HG02840 (cell line): ENCODE measurements at regions not wholly inside any gene's neighbourhood (a gene's known extent, or its start where the extent isn't known, plus 50 kb on each side); places are given as distances from the start of the nearest gene placed in this dataset.

Experiments
- ATAC-seq: cut with Tn5 transposase; IDR thresholded peaks from one replicate; pipeline ENCODE4 v1.9.1; 2021; ENCODE audit warnings: mild to moderate bottlenecking, moderate library complexity, moderate number of reproducible peaks; ENCODE audit not compliant: unreplicated experiment, low FRiP score

DNA sequence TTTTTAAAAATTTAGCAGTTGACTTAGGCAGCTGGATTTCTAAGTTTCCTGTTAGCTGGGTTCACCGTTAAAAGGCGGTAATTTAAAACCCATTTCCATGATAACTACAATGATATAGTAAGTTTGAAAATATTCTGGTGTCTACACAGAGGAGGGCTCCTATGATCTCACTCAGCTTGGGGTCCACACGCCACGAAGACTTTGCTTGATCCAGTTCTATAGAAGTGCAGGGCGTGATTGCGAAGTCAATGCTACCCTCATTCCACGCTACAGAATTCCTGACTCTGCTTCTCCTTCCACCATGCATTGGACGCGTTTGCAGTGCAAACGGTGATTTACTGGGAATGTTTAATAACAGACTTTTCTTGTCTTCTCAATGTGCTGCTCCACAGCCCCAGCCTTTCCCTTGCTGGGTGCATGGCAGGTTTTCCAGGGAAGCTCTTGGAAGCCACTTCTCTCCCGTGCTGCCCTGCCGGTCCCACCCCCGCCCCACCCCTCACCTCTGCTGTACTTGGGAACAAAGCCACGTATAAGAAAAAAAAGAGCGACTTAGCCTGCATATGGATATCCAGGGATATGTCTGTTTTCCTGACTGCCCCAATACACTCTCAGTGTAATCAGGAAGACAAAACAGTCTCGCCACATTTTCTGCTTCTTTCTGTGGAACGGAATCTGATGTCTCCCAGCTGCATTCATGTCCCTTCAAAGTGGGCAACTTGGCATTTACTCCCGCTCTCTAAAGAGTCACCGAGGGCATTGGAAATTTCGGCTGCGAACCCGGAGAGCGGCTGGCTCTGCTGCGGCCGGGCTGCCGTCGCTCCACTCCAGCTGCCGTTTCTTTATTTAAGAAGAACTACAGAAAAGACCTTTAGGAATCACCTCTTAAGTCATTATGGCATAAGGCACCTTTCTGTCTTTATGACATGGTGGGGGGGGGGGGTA is 434.4 kb upstream of the MGMT start:
- ATAC-seq = no peak

DNA sequence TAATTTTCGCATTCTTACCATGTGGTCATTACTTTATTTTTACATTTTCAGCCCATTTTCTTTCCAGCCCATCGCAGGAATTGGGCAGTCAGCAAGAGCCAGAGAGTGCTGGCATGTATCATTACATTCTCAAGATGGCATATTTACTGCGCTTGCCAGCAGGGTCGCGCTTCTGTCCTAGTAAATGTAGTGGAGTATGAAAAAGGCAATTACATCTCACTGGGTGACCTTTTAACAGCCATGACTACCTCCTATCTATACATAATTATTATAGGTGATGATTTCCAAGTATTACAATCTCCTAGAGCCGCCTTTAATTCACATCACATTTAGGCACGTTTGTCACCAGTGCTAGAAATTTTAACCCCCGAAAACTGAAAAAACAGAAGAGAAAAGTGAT is 433.7 kb upstream of the MGMT start:
- no peak for ATAC-seq

GRCh38 chr10:129033790-129034272 is 433.2 kb upstream of the MGMT start:
- no peak for ATAC-seq

DNA sequence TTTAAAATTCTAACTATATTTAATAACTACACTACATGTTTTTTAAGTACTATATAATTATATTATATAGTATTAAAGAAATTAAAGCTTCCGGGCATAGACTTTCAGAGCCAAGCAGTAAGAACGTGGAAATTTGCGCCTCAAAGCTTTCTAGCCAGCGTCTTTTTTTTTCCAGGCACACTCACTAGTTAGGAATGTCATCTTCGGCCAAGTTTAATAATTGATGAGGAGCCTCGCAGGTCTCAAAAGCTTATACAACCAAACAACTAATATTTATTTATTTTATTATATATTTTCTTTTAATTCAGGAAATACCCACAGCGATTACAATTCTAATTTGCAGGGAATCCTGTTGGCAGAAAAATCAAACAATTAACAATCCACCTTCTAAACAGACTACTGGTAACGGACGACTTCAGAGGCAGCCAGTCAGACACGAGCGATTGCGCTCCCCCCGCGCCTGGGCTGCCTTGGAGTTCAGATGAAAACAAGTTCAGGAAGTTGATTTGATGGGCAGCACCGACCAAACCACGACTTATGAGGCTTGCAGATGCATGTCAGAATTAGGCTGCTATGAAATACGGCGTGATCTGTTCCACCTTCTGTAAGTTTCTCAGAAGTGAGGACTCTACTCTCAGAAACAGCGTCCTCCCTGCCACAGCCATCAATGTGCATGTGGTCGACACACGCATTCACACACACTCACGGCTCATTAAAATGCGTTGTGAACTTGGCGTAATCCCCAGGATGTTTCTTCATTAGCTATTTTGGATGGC is 431.8 kb upstream of the MGMT start:
- no peak for ATAC-seq

- no peak for ATAC-seq
Measured at GRCh38 chr10:129038522-129038921, 428.5 kb upstream of the MGMT start.

- no peak for ATAC-seq
Measured at GRCh38 chr10:129039406-129040370, 427.4 kb upstream of the MGMT start.

GRCh38 chr10:129040377-129040776 is 426.7 kb upstream of the MGMT start:
- ATAC-seq = no peak

DNA sequence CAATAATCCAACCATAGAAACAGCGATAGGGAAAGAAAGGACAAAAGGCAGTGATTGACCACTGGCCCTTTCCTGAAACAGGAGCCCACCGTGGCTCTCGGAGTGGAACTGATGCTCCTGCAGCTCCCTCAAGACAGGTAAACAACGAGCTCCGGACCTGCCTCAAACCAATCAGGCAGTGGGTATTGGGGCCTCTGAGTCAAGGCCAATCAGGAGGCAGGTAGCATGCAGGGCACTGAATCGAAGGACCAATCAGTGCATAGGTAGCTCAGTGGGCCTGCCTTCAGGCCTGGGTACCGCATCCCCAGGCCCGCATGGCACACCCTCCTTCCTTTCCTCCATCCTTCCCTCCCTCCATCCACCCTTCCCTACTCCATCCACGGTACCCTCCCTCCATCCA is 425.1 kb upstream of the MGMT start:
- no peak for ATAC-seq

DNA sequence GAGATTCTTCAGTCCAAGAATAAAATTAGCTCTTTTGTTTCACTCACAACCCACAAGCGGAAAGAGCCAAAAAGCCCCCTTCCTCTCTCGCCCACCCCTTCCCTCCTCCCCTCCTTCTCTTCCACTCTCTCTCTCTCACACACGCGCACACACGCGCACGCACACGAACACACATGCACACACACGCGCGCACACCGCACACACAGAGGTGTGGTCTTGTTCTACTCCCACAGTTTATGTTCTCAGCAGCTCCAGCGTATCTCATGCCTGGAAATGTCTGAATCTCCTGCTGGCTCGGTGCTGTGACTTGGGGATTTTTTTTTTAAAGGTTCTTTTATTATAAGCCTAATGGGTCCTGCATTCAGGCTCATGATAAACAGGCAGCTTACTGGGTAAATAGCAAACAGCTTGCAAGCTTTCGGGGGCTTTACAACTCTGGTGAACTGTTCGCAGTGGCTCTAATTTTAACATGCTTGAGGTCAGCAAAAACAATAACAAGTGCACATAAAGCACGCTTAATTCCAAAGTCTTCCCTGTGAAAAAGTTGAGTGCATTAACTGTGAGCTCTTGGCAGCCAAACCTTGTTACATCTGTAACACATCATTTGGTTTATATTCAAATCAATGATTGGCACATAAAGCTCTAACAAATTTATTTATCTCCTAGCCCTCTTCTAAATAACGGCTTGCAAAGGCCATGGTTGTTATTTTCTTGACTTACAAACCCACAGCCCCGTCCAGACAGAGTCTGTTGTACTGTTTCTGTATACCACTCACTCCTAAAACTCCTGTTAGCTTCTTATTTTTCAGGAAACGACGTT is 424.1 kb upstream of the MGMT start:
- no peak for ATAC-seq

DNA sequence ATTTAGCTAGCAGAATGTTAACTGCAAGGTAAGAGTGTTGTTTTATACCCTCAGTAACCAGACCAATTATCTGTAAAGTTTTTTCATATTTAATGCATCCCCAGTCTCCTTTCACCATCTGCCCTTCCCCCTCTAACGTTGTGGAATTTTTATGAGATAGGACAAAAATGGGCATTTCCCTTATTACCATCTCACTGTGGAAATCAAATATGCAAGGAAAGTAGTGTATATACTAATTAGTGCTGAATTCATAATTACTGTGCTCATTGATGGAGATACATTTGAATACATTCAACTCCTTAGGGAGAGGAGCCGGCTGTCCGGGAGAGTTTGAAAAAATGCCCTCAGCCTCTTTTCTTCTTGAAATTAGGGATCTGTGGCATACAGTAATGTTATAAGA is 423.4 kb upstream of the MGMT start:
- ATAC-seq = no peak

DNA sequence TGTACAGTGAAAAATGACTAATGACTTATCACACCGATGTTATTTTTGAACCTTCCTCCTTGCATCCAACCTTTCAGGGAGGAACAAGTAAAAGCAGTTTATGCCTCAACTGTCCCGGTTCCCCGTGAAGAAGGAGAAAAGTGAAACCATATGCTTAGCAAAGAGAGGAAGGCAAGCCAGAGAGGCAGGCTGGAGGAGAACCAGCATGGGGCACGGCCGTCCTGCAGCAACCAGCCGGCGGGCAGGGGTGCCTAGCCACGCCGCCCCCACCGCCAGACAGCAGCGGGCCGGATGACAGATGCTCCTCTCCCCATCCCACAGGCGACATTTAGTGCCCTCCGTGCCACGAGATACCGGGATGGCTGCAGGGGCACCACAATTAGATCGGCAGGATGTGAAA is 421.4 kb upstream of the MGMT start:
- ATAC-seq = no peak

DNA sequence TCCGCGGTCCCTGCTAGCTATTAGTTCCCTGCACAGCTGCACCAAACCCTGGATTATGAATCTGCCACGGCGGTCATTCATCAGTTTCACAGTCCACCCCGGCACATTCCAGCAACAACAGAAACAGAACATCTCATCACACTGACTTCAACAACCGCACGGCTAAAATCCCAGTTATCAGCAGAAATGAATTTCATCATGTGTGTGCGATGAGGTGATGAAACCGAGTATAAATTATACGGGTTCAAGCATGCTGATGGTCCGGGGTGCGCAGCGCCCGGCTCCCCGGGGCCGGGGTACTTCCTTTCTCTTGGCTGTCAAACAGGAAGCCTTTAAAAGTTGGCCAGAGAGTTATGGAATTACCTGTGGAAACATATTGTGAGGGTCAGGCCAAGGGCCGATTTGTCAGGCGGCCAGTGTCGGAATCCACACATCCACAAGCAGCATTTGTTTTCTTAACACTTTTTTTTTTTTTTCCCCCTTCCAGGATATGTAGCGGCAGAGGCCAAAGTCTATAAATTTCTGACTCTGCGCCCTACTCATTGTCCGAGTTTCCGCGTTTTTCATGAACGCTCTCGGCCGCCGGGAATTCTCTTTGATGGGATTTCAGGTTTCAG is 420.9 kb upstream of the MGMT start:
- ATAC-seq = no peak

DNA sequence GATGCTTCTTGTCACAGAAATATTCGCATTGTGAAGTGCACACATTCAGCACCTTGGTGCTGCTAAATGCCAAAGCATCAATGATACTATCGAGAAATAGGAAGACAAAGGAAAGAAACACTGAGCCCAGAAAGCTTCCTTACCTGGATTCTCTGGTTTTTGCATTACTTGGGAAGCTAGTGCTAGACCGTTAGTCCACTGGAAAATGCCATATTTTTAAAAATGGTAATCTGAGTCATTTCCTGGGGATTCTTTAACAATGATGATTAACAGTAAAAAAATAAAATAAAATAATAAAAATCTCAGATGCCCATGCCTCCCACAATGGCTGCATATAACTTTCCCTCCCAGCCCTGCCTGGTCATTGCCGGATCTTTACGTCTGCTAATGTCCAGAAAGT is 420.1 kb upstream of the MGMT start:
- ATAC-seq = no peak

DNA sequence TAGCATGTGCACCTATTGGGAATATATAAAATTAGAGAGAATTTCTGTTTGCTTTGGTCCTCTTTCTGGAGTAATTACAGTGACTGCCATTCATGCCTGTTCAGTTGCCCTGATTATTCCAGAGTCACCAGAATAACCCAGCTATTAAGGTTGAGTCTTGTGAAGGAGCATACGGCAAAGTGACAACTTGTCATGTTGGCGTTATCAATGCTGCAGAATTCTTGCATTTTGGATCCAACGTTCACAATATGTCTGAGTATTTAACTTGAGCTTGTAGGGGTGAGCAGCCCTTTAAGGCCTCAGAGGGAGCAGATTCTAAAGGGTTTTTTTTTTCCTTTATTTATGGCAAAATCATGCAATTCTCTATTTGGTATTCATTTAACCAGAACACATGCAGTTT is 419.4 kb upstream of the MGMT start:
- ATAC-seq = no peak

- ATAC-seq = no peak
Measured at GRCh38 chr10:129048513-129048912, 418.5 kb upstream of the MGMT start.

- ATAC-seq = no peak
Measured at GRCh38 chr10:129049501-129049900, 417.5 kb upstream of the MGMT start.

DNA sequence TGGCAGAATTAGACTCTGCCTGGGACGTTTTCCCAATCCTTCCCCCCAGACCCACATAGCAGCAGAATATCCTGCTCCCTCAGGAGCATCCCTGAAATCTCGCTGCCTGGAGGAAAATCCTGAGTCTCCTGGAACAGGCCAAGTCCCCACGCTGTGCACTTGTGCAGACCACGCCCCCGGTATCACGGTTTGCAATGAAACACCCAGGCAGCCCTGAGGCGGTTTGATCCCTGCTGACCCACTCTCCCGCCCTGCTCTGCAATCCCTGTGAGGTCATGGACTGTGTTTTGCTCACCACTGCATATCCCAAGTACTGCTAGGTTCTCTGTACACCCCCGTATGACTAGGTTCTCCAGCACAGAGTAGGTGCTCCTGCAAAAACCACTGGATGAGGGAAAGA is 411.8 kb upstream of the MGMT start:
- no peak for ATAC-seq

- no peak for ATAC-seq
Measured at GRCh38 chr10:129055986-129056385, 411.1 kb upstream of the MGMT start.
